Stimulated activated CD4-positive, alpha-beta T cell treated with anti-CD3 and anti-CD28 coated beads, Interleukin-4, amount 100 ng/mL, for 48 hours (primary cell): ENCODE measurements at regions not wholly inside any gene's neighbourhood (a gene's known extent, or its start where the extent isn't known, plus 50 kb on each side); places are given as distances from the start of the nearest gene placed in this dataset.
"Not testable (repeated sequence)": the region's sequence is repeated elsewhere in the genome, so short reads cannot be mapped to it uniquely, and the experiment has no call there.

ENCODE experiments used
- DNase-seq, 2 donors: peaks; one replicate each; pipeline ENCODE4 v3.0.0-alpha.2; 2020; ENCODE audit warnings: low read depth in 2 of 2

GRCh38 chr6:131336596-131336995 lies 201.3 kb downstream of the AKAP7 start:
- no peak for DNase-seq

GRCh38 chr6:131346896-131347295 lies 211.6 kb downstream of the AKAP7 start:
- DNase-seq, result not testable (repeated sequence)

GRCh38 chr6:131348572-131348971 lies 213.3 kb downstream of the AKAP7 start:
- DNase-seq, result no peak

GRCh38 chr6:131349199-131349598 lies 213.9 kb downstream of the AKAP7 start:
- no peak for DNase-seq

- no peak for DNase-seq
Measured at GRCh38 chr6:131353106-131353505, 217.8 kb downstream of the AKAP7 start.

- DNase-seq, result no peak
Measured at GRCh38 chr6:131353876-131354275, 218.6 kb downstream of the AKAP7 start.

GRCh38 chr6:131354356-131354755 lies 218.7 kb upstream of the ARG1 start:
- no peak for DNase-seq

- no peak for DNase-seq
Measured at GRCh38 chr6:131356161-131356560, 216.9 kb upstream of the ARG1 start.

GRCh38 chr6:131357501-131357900 lies 215.5 kb upstream of the ARG1 start:
- DNase-seq, result no peak

GRCh38 chr6:131362070-131362469 lies 211.0 kb upstream of the ARG1 start:
- DNase-seq, result no peak

- no peak for DNase-seq
Measured at GRCh38 chr6:131362696-131363095, 210.3 kb upstream of the ARG1 start.

GRCh38 chr6:131363947-131364834 lies 208.8 kb upstream of the ARG1 start:
- DNase-seq, result no peak

- no peak for DNase-seq
Measured at GRCh38 chr6:131366223-131366622, 206.8 kb upstream of the ARG1 start.

- DNase-seq, result no peak
Measured at GRCh38 chr6:131367206-131367873, 205.7 kb upstream of the ARG1 start.

GRCh38 chr6:131368198-131368911 lies 204.7 kb upstream of the ARG1 start:
- DNase-seq, result no peak

- DNase-seq, result no peak
Measured at GRCh38 chr6:131372535-131372934, 200.5 kb upstream of the ARG1 start.

- no peak for DNase-seq
Measured at GRCh38 chr6:131377112-131377705, 195.8 kb upstream of the ARG1 start.

GRCh38 chr6:131378874-131379273 lies 194.2 kb upstream of the ARG1 start:
- no peak for DNase-seq

GRCh38 chr6:131379948-131380347 lies 193.1 kb upstream of the ARG1 start:
- no peak for DNase-seq

GRCh38 chr6:131381052-131381708 lies 191.8 kb upstream of the ARG1 start:
- no peak for DNase-seq

- DNase-seq, result no peak
Measured at GRCh38 chr6:131381709-131382093, 191.3 kb upstream of the ARG1 start.

- no peak for DNase-seq
Measured at GRCh38 chr6:131382631-131383030, 190.4 kb upstream of the ARG1 start.
